NCI-H524 treated with DMSO at 0.1 percent for 48 hours (cell line): ENCODE measurements at regions not wholly inside any gene's neighbourhood (a gene's known extent, or its start where the extent isn't known, plus 50 kb on each side); places are given as distances from the start of the nearest gene placed in this dataset.

Source experiments
- DNase-seq: peaks from one replicate; lab custom pipeline; 2025; lab: John Stamatoyannopoulos, UW

GRCh38 chr12:27179400-27180214, 64.5 kb upstream of the STK38L start:
- DNase-seq, result no peak

GRCh38 chr12:27180906-27181505, 63.1 kb upstream of the STK38L start:
- no peak for DNase-seq

GRCh38 chr12:27183342-27183741, 60.7 kb upstream of the STK38L start:
- DNase-seq, result no peak

GRCh38 chr12:27185234-27186021, 58.7 kb upstream of the STK38L start:
- no peak for DNase-seq

GRCh38 chr12:27186022-27186839, 57.9 kb upstream of the STK38L start:
- DNase-seq, result no peak

- no peak for DNase-seq
Observed at GRCh38 chr12:27187697-27188096, 56.4 kb upstream of the STK38L start.

GRCh38 chr12:27190761-27191160, 53.3 kb upstream of the STK38L start:
- DNase-seq, result no peak

GRCh38 chr12:27191531-27191930, 52.6 kb upstream of the STK38L start:
- DNase-seq, result no peak

- DNase-seq, result no peak
Observed at GRCh38 chr12:27192118-27192802, 51.8 kb upstream of the STK38L start.

GRCh38 chr12:27193106-27193505, 51.0 kb upstream of the STK38L start:
- no peak for DNase-seq

- no peak for DNase-seq
Observed at GRCh38 chr12:27193854-27194544, 50.1 kb upstream of the STK38L start.
